ENCODE measurements at regions not wholly inside any gene's neighbourhood (a gene's known extent, or its start where the extent isn't known, plus 50 kb on each side); places are given as distances from the start of the nearest gene placed in this dataset.

- no peak for TF ChIP-seq CTCF (IDR thresholded peaks at IDR 0.05)
- no peak for TF ChIP-seq POLR2A (IDR thresholded peaks at IDR 0.05)
- TF ChIP-seq POLR2AphosphoS5 (IDR thresholded peaks at IDR 0.05) = no peak
- TF ChIP-seq EP300 (IDR thresholded peaks at IDR 0.05) = no peak
Measured at GRCh38 chr1:90262286-90262685, 267.4 kb downstream of the ZNF326 start.

Measured in sigmoid colon (tissue), 4 donors.